BLaER1 treated with 17β-estradiol and CSF1 and Interleukin-3, amounts not matched to agents 10 nM and 100 nM (cell line): ENCODE measurements at regions not wholly inside any gene's neighbourhood (a gene's known extent, or its start where the extent isn't known, plus 50 kb on each side); places are given as distances from the start of the nearest gene placed in this dataset.

Source experiments
- H3K27ac ChIP-seq, 11 experiments: shearing (Covaris generic); formaldehyde crosslinking; 2 replicates each; pipeline ENCODE4 v1.8.1; 2022
- H3K27me3 ChIP-seq, 11 experiments: shearing (Covaris generic); formaldehyde crosslinking; 2 replicates each; pipeline ENCODE4 v1.8.1; 2022
- H3K36me3 ChIP-seq, 11 experiments: shearing (Covaris generic); formaldehyde crosslinking; 2 replicates each; pipeline ENCODE4 v1.8.1; 2022
- H3K4me1 ChIP-seq, 10 experiments: shearing (Covaris generic); formaldehyde crosslinking; 2 replicates each; pipeline ENCODE4 v1.8.1; 2022
- H3K4me2 ChIP-seq, 11 experiments: shearing (Covaris generic); formaldehyde crosslinking; 2 replicates each; pipeline ENCODE4 v1.8.1; 2022
- H3K4me3 ChIP-seq, 10 experiments: shearing (Covaris generic); formaldehyde crosslinking; 2 replicates each; pipeline ENCODE4 v1.8.1; 2022
- H3K9ac ChIP-seq, 11 experiments: shearing (Covaris generic); formaldehyde crosslinking; 2 replicates each; pipeline ENCODE4 v1.8.1; 2022
- H3K9me3 ChIP-seq, 11 experiments: shearing (Covaris generic); formaldehyde crosslinking; replicated peaks in 1 of 11; 2 replicates each; pipeline ENCODE4 v1.8.1; 2022
- H4K20me1 ChIP-seq, 11 experiments: shearing (Covaris generic); formaldehyde crosslinking; 2 replicates each; pipeline ENCODE4 v1.8.1; 2022
- Cebpa-rat ChIP-seq, 11 experiments: shearing (Covaris generic); IDR thresholded peaks; 2 replicates each; pipeline ENCODE4 v1.8.1; 2022

GRCh38 chr13:107216046-107216755 lies 648.3 kb upstream of the ARGLU1 start:
- H3K4me3 ChIP-seq: no peak overlapping the region
- no peaks in the 10 kb centered on the region for H3K36me3 ChIP-seq
- no peak overlapping the region for H3K9ac ChIP-seq
- peaks cover 0 to 8% (median 5%) of the 10 kb centered on the region in 10 experiments; a peak in 6 of 20 replicates for H3K4me1 ChIP-seq
- peak overlapping the region in 6 of 11 experiments; percentile 7 to 43 (median 25); a peak in 7 of 22 replicates for H3K4me2 ChIP-seq
- TF ChIP-seq Cebpa-rat (IDR thresholded peaks at IDR 0.05): no peak
- H3K27me3 ChIP-seq: no peaks in the 10 kb centered on the region
- H3K27ac ChIP-seq: no peak overlapping the region
- no peaks in the 10 kb centered on the region for H3K9me3 ChIP-seq
- H4K20me1 ChIP-seq: no peaks in the 10 kb centered on the region

- Histone ChIP-seq H3K27ac (no peak overlapping the region), H3K4me2 (no peak overlapping the region), H3K9me3 (no peaks in the 10 kb centered on the region), H3K4me3 (no peak overlapping the region), H3K4me1 (peaks cover 0 to 2% (median 0%) of the 10 kb centered on the region in 10 experiments; a peak in 4 of 20 replicates), H3K36me3 (no peaks in the 10 kb centered on the region), H3K27me3 (no peaks in the 10 kb centered on the region), H4K20me1 (no peaks in the 10 kb centered on the region), H3K9ac (no peak overlapping the region)
- TF ChIP-seq Cebpa-rat (IDR thresholded peaks at IDR 0.05): no peak
Measured at GRCh38 chr13:107211073-107211472, 643.1 kb upstream of the ARGLU1 start.

GRCh38 chr13:107210723-107211030 lies 642.7 kb upstream of the ARGLU1 start:
- H3K9ac ChIP-seq: no peak overlapping the region
- H3K4me3 ChIP-seq: no peak overlapping the region
- no peaks in the 10 kb centered on the region for H3K9me3 ChIP-seq
- H3K36me3 ChIP-seq: no peaks in the 10 kb centered on the region
- H3K4me1 ChIP-seq: peaks cover 0 to 5% (median under 1%) of the 10 kb centered on the region in 10 experiments; a peak in 4 of 20 replicates
- H3K27me3 ChIP-seq: no peaks in the 10 kb centered on the region
- no peaks in the 10 kb centered on the region for H4K20me1 ChIP-seq
- no peak overlapping the region for H3K27ac ChIP-seq
- no peak for TF ChIP-seq Cebpa-rat (IDR thresholded peaks at IDR 0.05)
- no peak overlapping the region for H3K4me2 ChIP-seq

GRCh38 chr13:107209824-107210722 lies 642.1 kb upstream of the ARGLU1 start:
- Histone ChIP-seq H3K36me3 (no peaks in the 10 kb centered on the region), H4K20me1 (no peaks in the 10 kb centered on the region), H3K4me3 (no peak overlapping the region), H3K4me1 (peaks cover 0 to 11% (median 2%) of the 10 kb centered on the region in 10 experiments; a peak in 4 of 20 replicates), H3K27ac (no peak overlapping the region), H3K9me3 (no peaks in the 10 kb centered on the region), H3K9ac (no peak overlapping the region), H3K4me2 (no peak overlapping the region), H3K27me3 (no peaks in the 10 kb centered on the region)
- no peak for TF ChIP-seq Cebpa-rat (IDR thresholded peaks at IDR 0.05)

- H4K20me1 ChIP-seq: no peaks in the 10 kb centered on the region
Measured at GRCh38 chr13:107208889-107209288, 641.0 kb upstream of the ARGLU1 start.

GRCh38 chr13:107205318-107206104 lies 637.6 kb upstream of the ARGLU1 start:
- Histone ChIP-seq H3K9me3 (no peaks in the 10 kb centered on the region), H3K4me1 (peaks cover 0 to 11% (median 2%) of the 10 kb centered on the region in 10 experiments; a peak in 4 of 20 replicates), H3K9ac (no peak overlapping the region), H3K4me3 (no peak overlapping the region), H4K20me1 (no peaks in the 10 kb centered on the region), H3K27me3 (no peaks in the 10 kb centered on the region), H3K36me3 (no peaks in the 10 kb centered on the region), H3K27ac (no peak overlapping the region), H3K4me2 (peak overlapping the region in 3 of 11 experiments; percentile 2 to 8 (median 5); a peak in 2 of 22 replicates)
- TF ChIP-seq Cebpa-rat (IDR thresholded peaks at IDR 0.05): no peak

More at GRCh38 chr13:107208889-107209288, 641.0 kb upstream of the ARGLU1 start:
- Histone ChIP-seq H3K9me3 (no peaks in the 10 kb centered on the region), H3K36me3 (no peaks in the 10 kb centered on the region), H3K4me1 (peaks cover 0 to 11% (median 2%) of the 10 kb centered on the region in 10 experiments; a peak in 4 of 20 replicates), H3K9ac (no peak overlapping the region), H3K4me3 (no peak overlapping the region), H3K27ac (no peak overlapping the region), H3K27me3 (no peaks in the 10 kb centered on the region), H3K4me2 (no peak overlapping the region)
- no peak for TF ChIP-seq Cebpa-rat (IDR thresholded peaks at IDR 0.05)

GRCh38 chr13:107203146-107203847 lies 635.4 kb upstream of the ARGLU1 start:
- H3K9ac ChIP-seq: no peak overlapping the region
- no peaks in the 10 kb centered on the region for H3K9me3 ChIP-seq
- no peaks in the 10 kb centered on the region for H3K36me3 ChIP-seq
- peaks cover 0 to 11% (median 2%) of the 10 kb centered on the region in 10 experiments; a peak in 4 of 20 replicates for H3K4me1 ChIP-seq
- no peak overlapping the region for H3K4me3 ChIP-seq
- H4K20me1 ChIP-seq: no peaks in the 10 kb centered on the region
- no peak overlapping the region for H3K4me2 ChIP-seq
- H3K27me3 ChIP-seq: no peaks in the 10 kb centered on the region
- no peak overlapping the region for H3K27ac ChIP-seq
- TF ChIP-seq Cebpa-rat (IDR thresholded peaks at IDR 0.05): no peak

GRCh38 chr13:107202371-107203023 lies 634.6 kb upstream of the ARGLU1 start:
- no peak for TF ChIP-seq Cebpa-rat (IDR thresholded peaks at IDR 0.05)
- no peak overlapping the region for H3K9ac ChIP-seq
- H4K20me1 ChIP-seq: no peaks in the 10 kb centered on the region
- H3K36me3 ChIP-seq: no peaks in the 10 kb centered on the region
- no peaks in the 10 kb centered on the region for H3K27me3 ChIP-seq
- no peak overlapping the region for H3K27ac ChIP-seq
- peaks cover 0 to 11% (median 2%) of the 10 kb centered on the region in 10 experiments; a peak in 4 of 20 replicates for H3K4me1 ChIP-seq
- H3K4me3 ChIP-seq: no peak overlapping the region
- no peaks in the 10 kb centered on the region for H3K9me3 ChIP-seq
- H3K4me2 ChIP-seq: no peak overlapping the region
